OCI-LY7 (cell line): ENCODE measurements at regions not wholly inside any gene's neighbourhood (a gene's known extent, or its start where the extent isn't known, plus 50 kb on each side); places are given as distances from the start of the nearest gene placed in this dataset.
A peak's percentile ranks its signal among the peaks of the same experiment; 100 is the strongest.

Experiments
- BruUV-seq: library from RNA; stranded (reverse); fragments of 400-500 nt; replicated peaks from 2 replicates; lab custom pipeline; 2021; lab: Mats Ljungman, UMichigan
- CTCF ChIA-PET: fragments of 300-600 bp; sonication (Branson Sonifier 250); formaldehyde crosslinking; loops from one replicate; lab custom pipeline; 2022; ENCODE audit warnings: antibody characterized with exemption; ENCODE audit not compliant: unreplicated experiment; lab: Charles Lee
- POLR2A ChIA-PET: fragments of 300-600 bp; sonication (Branson Sonifier 250); formaldehyde crosslinking; loops from one replicate; lab custom pipeline; 2022; ENCODE audit warnings: antibody characterized with exemption; lab: Charles Lee
- DNase-seq: peaks from one replicate; pipeline ENCODE4 v3.0.0-alpha.2; 2015; ENCODE audit warnings: low spot score
- H2AFZ ChIP-seq: fragments of 200-600 bp; sonication (generic), shearing (Covaris generic); 2 replicates; pipeline ENCODE4 v1.6.1; 2014; ENCODE audit warnings: mild to moderate bottlenecking, antibody characterized with exemption, low read length, moderate library complexity
- H3K27ac ChIP-seq: fragments of 200-600 bp; sonication (generic); 2 replicates; pipeline ENCODE4 v1.5.1; 2014; ENCODE audit warnings: mixed run types, low read depth, mild to moderate bottlenecking, moderate library complexity, low read length, inconsistent platforms; ENCODE audit not compliant: poor library complexity, severe bottlenecking
- H3K36me3 ChIP-seq: fragments of 200-600 bp; sonication (generic); 2 replicates; pipeline ENCODE4 v1.6.1; 2014; ENCODE audit warnings: mild to moderate bottlenecking, antibody characterized with exemption, low read length, moderate library complexity, mixed read lengths; ENCODE audit not compliant: insufficient read depth
- H3K4me1 ChIP-seq: fragments of 200-600 bp; sonication (generic); 2 replicates; pipeline ENCODE4 v1.5.1; 2014; ENCODE audit warnings: mild to moderate bottlenecking, low read length; ENCODE audit not compliant: insufficient read depth, poor library complexity, severe bottlenecking
- H3K4me2 ChIP-seq: fragments of 200-600 bp; sonication (generic); 2 replicates; pipeline ENCODE4 v1.6.1; 2014; ENCODE audit warnings: mild to moderate bottlenecking, low read length
- H3K4me3 ChIP-seq: fragments of 200-600 bp; sonication (generic); 2 replicates; pipeline ENCODE4 v1.5.1; 2014; ENCODE audit warnings: mild to moderate bottlenecking, low read depth, low read length; ENCODE audit not compliant: poor library complexity, severe bottlenecking
- H3K79me2 ChIP-seq: fragments of 200-600 bp; sonication (generic); 2 replicates; pipeline ENCODE4 v1.6.1; 2016; ENCODE audit warnings: low read depth, mild to moderate bottlenecking, low read length, moderate library complexity, mixed read lengths; ENCODE audit not compliant: insufficient read depth
- H3K9me2 ChIP-seq: fragments of 200-600 bp; sonication (generic); 2 replicates; pipeline ENCODE4 v1.6.1; 2016; ENCODE audit warnings: mild to moderate bottlenecking, low read length, mixed read lengths; ENCODE audit not compliant: insufficient read depth
- H3K9me3 ChIP-seq: fragments of 200-600 bp; sonication (generic); 2 replicates; pipeline ENCODE4 v1.6.1; 2014; ENCODE audit warnings: mild to moderate bottlenecking, mixed run types, low read length, mixed read lengths
- H4K20me1 ChIP-seq: fragments of 200-600 bp; sonication (generic); 2 replicates; pipeline ENCODE4 v1.6.1; 2014; ENCODE audit warnings: mild to moderate bottlenecking, antibody characterized with exemption, low read length, moderate library complexity, mixed read lengths; ENCODE audit not compliant: insufficient read depth
- EZH2phosphoT487 ChIP-seq: fragments of 200-600 bp; sonication (generic); IDR thresholded peaks from 2 replicates; pipeline ENCODE4 v1.6.1; 2018; ENCODE audit warnings: low read depth, borderline replicate concordance, mild to moderate bottlenecking, mixed run types, antibody characterized with exemption, low read length, moderate library complexity, mixed read lengths
- intact Hi-C: fragments of 100-400 bp; cut with micrococcal nuclease; formaldehyde crosslinking; loops from one replicate; pipeline ENCODE4 v1.10.0; 2022; ENCODE audit not compliant: unreplicated experiment
- TF ChIP-seq, protein P1 (sequence below): fragments of 200-600 bp; sonication (generic); conservative IDR thresholded peaks from 2 replicates; pipeline ENCODE4 v1.5.1; 2014; ENCODE audit warnings: mild to moderate bottlenecking, antibody characterized with exemption, low read length, moderate library complexity, mixed read lengths

- ChIA-PET CTCF (interaction anchor here (0.6 kb wide), 2 partner anchors 157 to 535 kb away, joined by 3 read pairs; no protein-coding TSS in a partner anchor), POLR2A (no interaction called here)
- H3K27ac ChIP-seq, result no peak overlapping the region
- H3K36me3 ChIP-seq, result no peaks in the 10 kb centered on the region
- no peak for TF ChIP-seq EZH2phosphoT487
- TF ChIP-seq, protein P1, sequence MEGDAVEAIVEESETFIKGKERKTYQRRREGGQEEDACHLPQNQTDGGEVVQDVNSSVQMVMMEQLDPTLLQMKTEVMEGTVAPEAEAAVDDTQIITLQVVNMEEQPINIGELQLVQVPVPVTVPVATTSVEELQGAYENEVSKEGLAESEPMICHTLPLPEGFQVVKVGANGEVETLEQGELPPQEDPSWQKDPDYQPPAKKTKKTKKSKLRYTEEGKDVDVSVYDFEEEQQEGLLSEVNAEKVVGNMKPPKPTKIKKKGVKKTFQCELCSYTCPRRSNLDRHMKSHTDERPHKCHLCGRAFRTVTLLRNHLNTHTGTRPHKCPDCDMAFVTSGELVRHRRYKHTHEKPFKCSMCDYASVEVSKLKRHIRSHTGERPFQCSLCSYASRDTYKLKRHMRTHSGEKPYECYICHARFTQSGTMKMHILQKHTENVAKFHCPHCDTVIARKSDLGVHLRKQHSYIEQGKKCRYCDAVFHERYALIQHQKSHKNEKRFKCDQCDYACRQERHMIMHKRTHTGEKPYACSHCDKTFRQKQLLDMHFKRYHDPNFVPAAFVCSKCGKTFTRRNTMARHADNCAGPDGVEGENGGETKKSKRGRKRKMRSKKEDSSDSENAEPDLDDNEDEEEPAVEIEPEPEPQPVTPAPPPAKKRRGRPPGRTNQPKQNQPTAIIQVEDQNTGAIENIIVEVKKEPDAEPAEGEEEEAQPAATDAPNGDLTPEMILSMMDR, result peak; percentile 91
- no peaks in the 10 kb centered on the region for H3K4me1 ChIP-seq
- H3K79me2 ChIP-seq, result no peaks in the 10 kb centered on the region
- no peaks in the 10 kb centered on the region; the same call in 1 of the 2 replicates for H4K20me1 ChIP-seq
- H3K9me3 ChIP-seq, result no peaks in the 10 kb centered on the region
- no peaks in the 10 kb centered on the region for H3K9me2 ChIP-seq
- intact Hi-C loops, result loop anchor here (10.0 kb wide), 1 partner anchor 122 kb away; no protein-coding TSS in a partner anchor
- H2AFZ ChIP-seq, result no peak overlapping the region
- BruUV-seq, result no TSS peak
- DNase-seq, result peak; percentile 63
- no peak overlapping the region for H3K4me2 ChIP-seq
- H3K4me3 ChIP-seq, result no peak overlapping the region
Measured at GRCh38 chr2:121076885-121077549, 208.0 kb downstream of the TFCP2L1 start.

- H3K4me1 ChIP-seq, result no peaks in the 10 kb centered on the region
- BruUV-seq, result no TSS peak
- TF ChIP-seq, protein P1, result no peak
- no peak for TF ChIP-seq EZH2phosphoT487
- POLR2A ChIA-PET, result interaction anchor here (0.6 kb wide), 1 partner anchor 11 kb away, joined by 6 read pairs; no protein-coding TSS in a partner anchor
- H3K9me3 ChIP-seq, result no peaks in the 10 kb centered on the region
- no peak overlapping the region for H2AFZ ChIP-seq
- no peak overlapping the region for H3K4me2 ChIP-seq
- H3K4me3 ChIP-seq, result no peak overlapping the region
- no peaks in the 10 kb centered on the region for H3K9me2 ChIP-seq
- no peak overlapping the region for H3K27ac ChIP-seq
- CTCF ChIA-PET, result interaction anchor here (0.6 kb wide), 1 partner anchor 117 kb away, joined by 3 read pairs; no protein-coding TSS in a partner anchor
- no peak for DNase-seq
- H3K79me2 ChIP-seq, result no peaks in the 10 kb centered on the region
- H4K20me1 ChIP-seq, result no peaks in the 10 kb centered on the region; the same call in 1 of the 2 replicates
- no peaks in the 10 kb centered on the region for H3K36me3 ChIP-seq
- intact Hi-C loops, result loop anchor here (10.0 kb wide), 1 partner anchor 124 kb away; no protein-coding TSS in a partner anchor
Measured at GRCh38 chr2:121078899-121079298, 206.1 kb downstream of the TFCP2L1 start.
